Glutamatergic neuron (in vitro differentiated cells): ENCODE measurements at regions not wholly inside any gene's neighbourhood (a gene's known extent, or its start where the extent isn't known, plus 50 kb on each side); places are given as distances from the start of the nearest gene placed in this dataset.
A peak's percentile ranks its signal among the peaks of the same experiment; 100 is the strongest.

Experiments used
- DNase-seq: peaks from one replicate; pipeline ENCODE4 v3.0.0; 2022
- H3K27ac Mint-ChIP-seq: one replicate; pipeline ENCODE4 v1.8.0; 2020; ENCODE audit warnings: mild to moderate bottlenecking, mixed read lengths, inconsistent platforms; ENCODE audit not compliant: unreplicated experiment
- H3K27me3 Mint-ChIP-seq: one replicate; pipeline ENCODE4 v1.8.0; 2020; ENCODE audit warnings: mild to moderate bottlenecking, moderate library complexity, mixed read lengths, inconsistent platforms; ENCODE audit not compliant: unreplicated experiment
- H3K36me3 Mint-ChIP-seq: one replicate; pipeline ENCODE4 v1.8.0; 2020; ENCODE audit warnings: mild to moderate bottlenecking, mixed read lengths, inconsistent platforms; ENCODE audit not compliant: unreplicated experiment
- H3K4me1 Mint-ChIP-seq: one replicate; pipeline ENCODE4 v1.8.0; 2020; ENCODE audit warnings: mild to moderate bottlenecking, low read depth, mixed read lengths, inconsistent platforms; ENCODE audit not compliant: unreplicated experiment
- H3K4me3 Mint-ChIP-seq: one replicate; pipeline ENCODE4 v1.8.0; 2020; ENCODE audit warnings: mild to moderate bottlenecking, mixed read lengths, inconsistent platforms; ENCODE audit not compliant: unreplicated experiment
- H3K9me3 Mint-ChIP-seq: one replicate; pipeline ENCODE4 v1.8.0; 2020; ENCODE audit warnings: mild to moderate bottlenecking, moderate library complexity, mixed read lengths, inconsistent platforms; ENCODE audit not compliant: unreplicated experiment
- CTCF ChIP-seq: fragments of 200-600 bp; sonication (generic); IDR thresholded peaks from one replicate; pipeline ENCODE4 v1.5.0; 2021; ENCODE audit not compliant: partially characterized antibody, unreplicated experiment

GRCh38 chrX:125727117-125727516 is 407.4 kb downstream of the TEX13C start:
- H3K27ac Mint-ChIP-seq: no peak overlapping the region
- no peaks in the 10 kb centered on the region for H3K9me3 Mint-ChIP-seq
- H3K27me3 Mint-ChIP-seq: no peaks in the 10 kb centered on the region
- no peak for TF ChIP-seq CTCF
- no peaks in the 10 kb centered on the region for H3K4me1 Mint-ChIP-seq
- DNase-seq: no peak
- H3K36me3 Mint-ChIP-seq: no peaks in the 10 kb centered on the region
- H3K4me3 Mint-ChIP-seq: no peak overlapping the region

GRCh38 chrX:125736008-125736729 is 416.5 kb downstream of the TEX13C start:
- H3K4me1 Mint-ChIP-seq: no peaks in the 10 kb centered on the region
- no peaks in the 10 kb centered on the region for H3K36me3 Mint-ChIP-seq
- DNase-seq: no peak
- H3K4me3 Mint-ChIP-seq: no peak overlapping the region
- H3K27ac Mint-ChIP-seq: no peak overlapping the region
- TF ChIP-seq CTCF: no peak
- H3K27me3 Mint-ChIP-seq: no peaks in the 10 kb centered on the region
- peaks cover 2% of the 10 kb centered on the region for H3K9me3 Mint-ChIP-seq

GRCh38 chrX:125742811-125743210 is 423.1 kb downstream of the TEX13C start:
- H3K36me3 Mint-ChIP-seq: no peaks in the 10 kb centered on the region
- no peak overlapping the region for H3K27ac Mint-ChIP-seq
- H3K9me3 Mint-ChIP-seq: no peaks in the 10 kb centered on the region
- H3K27me3 Mint-ChIP-seq: no peaks in the 10 kb centered on the region
- TF ChIP-seq CTCF: no peak
- DNase-seq: no peak
- no peak overlapping the region for H3K4me3 Mint-ChIP-seq
- no peaks in the 10 kb centered on the region for H3K4me1 Mint-ChIP-seq

GRCh38 chrX:125744914-125745313 is 421.2 kb downstream of the DCAF12L2 start:
- Mint-ChIP-seq H3K27ac (no peak overlapping the region), H3K27me3 (no peaks in the 10 kb centered on the region), H3K36me3 (no peaks in the 10 kb centered on the region), H3K4me1 (no peaks in the 10 kb centered on the region), H3K9me3 (no peaks in the 10 kb centered on the region), H3K4me3 (no peak overlapping the region)
- peak; percentile 59 for TF ChIP-seq CTCF
- DNase-seq: no peak

GRCh38 chrX:125757794-125758564 is 408.1 kb downstream of the DCAF12L2 start:
- H3K36me3 Mint-ChIP-seq: no peaks in the 10 kb centered on the region
- H3K9me3 Mint-ChIP-seq: no peaks in the 10 kb centered on the region
- no peak for DNase-seq
- H3K4me3 Mint-ChIP-seq: no peak overlapping the region
- H3K27me3 Mint-ChIP-seq: peaks cover 1% of the 10 kb centered on the region
- H3K27ac Mint-ChIP-seq: no peak overlapping the region
- H3K4me1 Mint-ChIP-seq: no peaks in the 10 kb centered on the region
- TF ChIP-seq CTCF: no peak
